HG03039 (cell line): ENCODE measurements at regions not wholly inside any gene's neighbourhood (a gene's known extent, or its start where the extent isn't known, plus 50 kb on each side); places are given as distances from the start of the nearest gene placed in this dataset.

Source experiments
- ATAC-seq: cut with Tn5 transposase; IDR thresholded peaks from one replicate; pipeline ENCODE4 v1.9.1; 2021; ENCODE audit warnings: mild to moderate bottlenecking, moderate library complexity; ENCODE audit not compliant: unreplicated experiment

DNA sequence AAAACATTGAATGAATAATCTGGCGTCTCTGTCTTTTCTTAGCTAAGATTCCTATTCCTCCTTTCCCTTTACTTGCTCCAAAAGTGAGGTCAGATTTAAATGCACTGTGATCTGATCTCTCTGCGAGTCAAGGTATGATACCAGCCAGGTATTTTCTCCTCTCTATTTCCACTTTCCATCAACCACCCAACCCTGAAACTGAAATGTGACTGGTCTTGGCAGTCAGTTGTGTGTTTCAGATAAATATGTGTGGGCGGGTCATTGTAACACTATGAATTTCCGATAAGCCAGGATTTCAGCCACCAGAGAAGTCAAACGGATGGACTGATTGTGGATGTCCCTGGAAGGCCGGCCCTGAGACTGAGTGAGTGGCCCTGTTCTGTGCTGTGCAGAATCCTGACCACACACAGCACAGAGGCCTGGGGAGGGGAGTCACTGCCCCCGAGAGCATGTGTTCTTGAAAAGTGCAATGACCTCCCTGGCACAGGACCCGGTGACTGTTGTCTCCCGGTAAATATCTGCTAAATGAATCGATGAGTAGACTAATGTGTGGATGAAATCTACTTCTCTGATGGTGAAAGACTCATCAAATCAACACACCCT lies 612.5 kb upstream of the TMEM132C start:
- no peak for ATAC-seq

DNA sequence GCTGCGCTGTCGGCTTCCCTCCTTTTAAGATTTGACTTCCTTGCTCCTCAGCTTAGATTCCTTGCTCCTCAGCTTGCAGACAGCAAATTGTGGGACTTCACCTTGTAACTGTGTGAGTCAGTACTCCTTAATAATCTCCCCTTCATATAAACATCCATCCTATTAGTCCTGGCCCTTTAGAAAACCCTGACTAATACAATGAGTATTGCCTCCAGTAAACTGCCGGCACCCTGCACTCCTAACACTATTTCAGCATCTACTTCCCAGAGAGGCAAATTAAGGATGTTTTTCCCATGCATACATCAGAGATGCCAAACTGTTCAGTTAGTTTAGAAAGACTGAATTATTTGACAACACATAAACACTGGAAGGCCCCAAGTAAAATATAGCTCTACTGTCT lies 611.3 kb upstream of the TMEM132C start:
- ATAC-seq: no peak

DNA sequence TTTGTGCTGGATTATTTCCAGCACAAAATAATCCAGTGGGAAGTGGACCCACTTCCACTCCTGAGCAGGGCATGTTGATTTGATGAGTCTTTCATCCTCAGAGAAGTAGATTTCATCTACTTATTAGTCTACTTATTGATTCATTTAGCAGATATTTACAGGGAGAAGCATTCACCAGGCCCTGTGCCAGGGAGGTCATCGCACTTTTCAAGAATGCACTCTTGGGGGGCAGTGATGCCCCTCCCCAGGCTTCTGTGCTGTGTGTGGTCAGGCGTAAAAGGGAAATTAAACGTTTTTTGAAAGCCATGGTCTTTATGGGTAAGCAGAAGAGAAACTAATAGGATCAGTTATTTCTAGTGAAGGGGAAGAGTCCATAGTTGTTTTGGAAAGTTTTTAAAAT lies 610.7 kb upstream of the TMEM132C start:
- no peak for ATAC-seq

DNA sequence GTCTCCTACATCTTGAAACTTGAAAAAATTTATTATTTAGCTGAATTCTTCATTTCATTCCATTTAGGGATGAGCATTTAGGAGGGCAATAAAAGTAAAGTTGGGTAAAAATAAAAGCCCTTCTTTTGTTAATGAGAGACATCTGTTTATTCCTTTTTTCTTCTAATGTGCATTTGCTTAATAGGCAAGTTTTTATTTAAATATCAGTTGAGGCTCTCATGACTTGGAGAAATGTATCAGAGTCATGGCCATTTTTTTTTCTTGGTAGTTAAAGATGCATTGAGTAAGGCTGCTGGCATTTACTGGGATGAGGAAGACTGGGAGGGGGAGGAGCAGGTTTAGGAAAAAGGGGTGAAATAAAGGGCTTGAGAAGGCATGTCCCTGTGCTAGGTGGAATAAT lies 609.9 kb upstream of the TMEM132C start:
- ATAC-seq: no peak

DNA sequence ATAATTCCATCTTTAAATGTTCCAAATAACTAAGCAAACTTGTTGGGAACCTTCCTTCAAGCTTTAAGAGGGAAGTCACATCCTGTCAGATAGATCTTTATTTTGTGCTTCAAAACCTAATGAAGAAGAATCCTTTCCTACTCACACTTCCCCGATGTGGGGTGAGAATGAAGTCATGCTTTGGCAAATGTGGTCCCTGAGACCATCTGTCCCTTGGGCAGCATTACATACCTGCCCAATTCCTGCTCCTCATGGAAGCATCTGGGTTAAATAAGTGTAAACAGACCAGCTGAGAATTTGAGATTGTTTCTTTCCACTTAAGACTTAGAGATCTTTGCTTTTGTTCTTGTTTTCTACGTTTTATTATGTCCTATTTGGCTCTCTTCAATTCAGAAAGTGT lies 606.0 kb upstream of the TMEM132C start:
- no peak for ATAC-seq

DNA sequence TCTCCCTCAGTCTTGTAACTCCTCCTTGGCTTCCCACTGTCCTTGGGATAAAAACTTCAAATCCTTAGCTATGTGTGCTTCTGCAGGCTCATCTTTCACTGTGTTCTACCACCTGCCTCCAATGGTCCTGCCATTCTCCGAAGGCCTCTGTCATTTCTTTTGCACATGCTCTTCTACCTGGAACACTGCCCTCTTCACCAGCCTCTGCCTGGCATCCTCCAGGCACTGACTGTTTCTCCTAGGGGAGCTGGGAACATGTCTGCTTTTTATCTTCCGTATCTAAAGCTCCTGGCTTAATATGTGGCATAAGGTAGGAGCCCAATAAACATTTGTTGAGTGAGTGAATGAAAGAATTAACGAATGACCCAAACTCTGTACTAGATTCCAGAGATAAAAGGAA lies 603.3 kb upstream of the TMEM132C start:
- no peak for ATAC-seq

DNA sequence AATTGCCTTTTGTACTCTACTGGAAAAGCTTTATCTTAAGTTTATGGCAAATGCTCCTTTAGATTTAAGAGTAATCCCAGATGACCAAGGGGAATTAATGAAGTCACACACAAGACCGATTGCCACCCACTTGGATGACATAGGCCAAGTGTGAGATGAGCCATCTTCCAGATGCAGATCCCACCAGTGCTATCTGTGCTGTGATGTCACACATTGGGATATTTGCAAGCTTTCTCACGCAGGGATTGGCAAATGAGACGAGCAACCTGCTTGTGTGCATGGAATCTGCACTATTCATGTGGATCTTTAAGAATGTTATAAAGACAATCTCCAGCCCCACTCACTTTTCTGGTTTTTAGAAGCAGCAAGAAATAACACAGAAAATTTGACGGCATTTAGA lies 602.1 kb upstream of the TMEM132C start:
- no peak for ATAC-seq

DNA sequence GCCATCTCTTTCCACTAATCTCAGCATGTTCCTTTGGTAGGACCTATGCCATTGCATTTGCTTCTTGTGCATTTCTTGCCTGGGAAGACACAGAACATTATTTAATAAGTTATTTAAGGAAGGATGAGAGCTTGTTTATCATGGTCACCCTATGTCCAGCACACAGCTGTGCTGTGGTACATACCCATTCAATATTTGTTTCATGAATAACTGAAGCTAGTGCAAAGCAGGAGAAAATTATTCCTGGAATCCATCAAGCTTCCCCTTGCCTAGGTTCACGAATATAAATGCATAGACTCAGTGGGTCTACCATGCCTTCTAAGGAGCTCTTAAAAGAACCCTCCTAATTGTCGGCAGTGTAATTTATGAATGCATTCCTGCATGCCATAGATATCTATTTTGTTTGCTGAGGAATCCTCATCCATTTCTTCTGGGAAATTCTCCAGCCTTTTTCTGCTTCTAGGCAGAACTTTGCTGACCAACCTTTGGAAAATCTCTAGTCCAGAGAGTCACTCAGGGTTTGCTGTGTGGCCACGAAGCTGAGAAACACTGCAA lies 599.8 kb upstream of the TMEM132C start:
- no peak for ATAC-seq

DNA sequence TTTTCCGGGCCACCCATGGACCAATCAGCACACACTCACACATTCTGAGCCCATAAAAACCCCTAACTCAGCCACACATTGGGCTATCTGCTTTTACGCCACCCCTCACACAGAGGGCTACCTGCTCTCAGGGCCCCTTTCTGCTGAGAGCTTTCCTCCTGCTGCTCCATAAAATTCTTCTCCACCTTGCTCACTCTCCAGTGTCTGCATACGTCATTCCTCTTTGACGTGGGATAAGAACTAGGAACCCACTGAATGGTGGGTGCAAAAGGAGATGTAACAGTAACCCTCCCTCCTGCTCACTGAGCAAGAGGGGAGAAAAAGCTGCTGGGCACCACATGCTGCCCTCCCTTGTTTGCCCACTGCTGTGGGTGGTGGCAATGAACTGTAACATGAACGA lies 596.7 kb upstream of the TMEM132C start:
- no peak for ATAC-seq

DNA sequence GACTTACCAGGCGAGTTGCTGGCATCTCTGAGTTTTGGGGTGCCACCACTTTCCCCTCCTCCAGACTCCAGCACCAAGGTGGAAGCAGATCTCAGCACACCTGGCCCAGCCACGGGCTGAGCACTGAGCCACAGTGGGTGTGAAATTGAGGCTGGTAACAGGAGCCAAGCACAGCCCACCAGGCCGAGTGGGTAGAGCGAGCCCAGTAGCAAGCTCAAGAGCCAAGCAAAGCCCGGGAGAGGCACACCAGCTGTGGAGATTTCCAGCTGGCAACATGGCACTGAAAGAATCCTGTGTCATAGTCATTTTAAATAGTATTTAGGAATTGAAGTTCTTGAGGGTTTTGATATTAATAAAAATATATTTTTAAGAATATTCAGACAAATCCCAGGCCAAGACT lies 596.2 kb upstream of the TMEM132C start:
- ATAC-seq: no peak

DNA sequence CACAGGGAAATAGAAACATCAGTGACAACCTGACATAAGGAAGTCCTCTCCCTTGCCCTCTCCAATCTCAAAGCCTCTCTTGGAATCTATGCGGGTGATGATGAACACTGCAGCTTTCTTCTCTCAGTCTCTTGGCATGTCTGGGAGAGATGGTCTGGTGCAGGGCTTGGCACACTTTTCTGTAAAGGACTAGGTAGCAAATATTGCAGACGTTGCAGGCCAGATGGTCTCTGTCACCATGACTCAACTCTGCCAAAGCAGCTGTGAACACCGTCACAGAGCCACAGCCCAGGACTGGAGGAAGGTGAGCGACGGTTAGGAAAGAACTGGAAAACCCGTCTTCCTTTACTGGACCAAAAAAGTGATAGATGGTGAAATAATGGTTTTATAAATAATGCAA lies 591.0 kb upstream of the TMEM132C start:
- ATAC-seq: no peak

DNA sequence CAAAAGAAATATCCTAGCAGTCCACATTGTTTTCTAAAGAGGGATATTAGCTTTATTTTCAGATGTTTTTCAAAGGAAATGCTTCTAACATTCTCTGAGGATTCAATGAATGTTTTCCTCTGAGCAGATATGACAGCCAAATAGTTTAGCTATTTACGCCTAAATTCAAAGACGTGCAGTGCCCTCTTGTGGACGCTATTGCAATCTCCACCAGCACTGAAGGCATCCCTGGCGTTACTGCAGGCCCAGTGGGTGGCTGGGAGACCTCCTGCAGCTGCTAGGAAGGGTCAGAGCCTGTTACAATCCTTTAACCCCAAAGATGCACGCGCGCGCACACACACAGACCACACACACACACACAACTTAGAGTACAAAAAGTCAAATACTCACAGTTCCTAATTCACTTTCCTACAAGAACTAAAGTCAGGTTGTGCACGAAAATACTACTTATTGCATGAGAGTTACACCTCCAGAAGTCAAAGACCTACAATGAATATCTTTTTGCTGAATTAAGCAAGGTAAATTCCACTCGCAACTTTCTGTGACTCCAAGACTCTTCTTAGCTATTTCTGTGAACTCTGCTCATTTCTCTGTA lies 589.3 kb upstream of the TMEM132C start:
- no peak for ATAC-seq

DNA sequence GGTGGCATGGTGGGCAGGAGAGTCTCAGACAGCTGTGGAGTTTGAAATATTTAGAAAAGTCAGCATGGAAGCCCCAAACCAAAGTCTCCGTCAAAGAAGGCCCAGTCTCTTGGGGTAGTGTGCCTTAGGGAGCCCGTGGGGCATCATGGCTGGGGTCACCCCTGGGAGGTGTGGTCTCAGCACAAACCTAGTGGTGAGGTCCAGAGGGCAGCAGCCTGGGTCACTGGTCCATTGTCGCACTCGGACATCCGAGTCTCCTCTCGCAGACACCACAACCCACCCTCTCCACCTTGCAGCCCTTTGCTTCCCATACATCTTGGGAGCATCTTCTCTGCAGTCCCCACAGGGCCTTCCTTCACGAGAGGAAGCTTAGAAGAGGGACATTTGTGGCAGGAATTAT lies 588.0 kb upstream of the TMEM132C start:
- ATAC-seq: no peak

DNA sequence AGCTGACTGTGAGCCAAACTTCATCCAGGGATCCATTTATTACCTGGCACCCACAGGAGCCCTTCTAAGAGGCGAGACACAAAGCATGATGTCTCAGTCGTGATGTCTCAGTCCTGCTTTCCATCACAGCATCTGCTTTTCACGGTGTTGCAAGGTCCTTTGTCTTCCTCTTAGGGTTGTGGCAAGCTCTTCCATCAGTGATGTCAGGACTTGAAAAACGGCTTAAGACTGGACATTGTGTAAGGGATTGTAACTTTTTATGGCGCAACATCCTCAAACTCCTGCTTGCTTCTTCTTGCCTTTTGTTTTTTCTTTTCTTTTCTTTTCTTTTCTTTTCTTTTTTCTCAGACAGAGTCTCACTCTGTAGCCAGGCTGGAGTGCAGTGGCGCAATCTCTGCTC lies 586.5 kb upstream of the TMEM132C start:
- ATAC-seq: no peak

DNA sequence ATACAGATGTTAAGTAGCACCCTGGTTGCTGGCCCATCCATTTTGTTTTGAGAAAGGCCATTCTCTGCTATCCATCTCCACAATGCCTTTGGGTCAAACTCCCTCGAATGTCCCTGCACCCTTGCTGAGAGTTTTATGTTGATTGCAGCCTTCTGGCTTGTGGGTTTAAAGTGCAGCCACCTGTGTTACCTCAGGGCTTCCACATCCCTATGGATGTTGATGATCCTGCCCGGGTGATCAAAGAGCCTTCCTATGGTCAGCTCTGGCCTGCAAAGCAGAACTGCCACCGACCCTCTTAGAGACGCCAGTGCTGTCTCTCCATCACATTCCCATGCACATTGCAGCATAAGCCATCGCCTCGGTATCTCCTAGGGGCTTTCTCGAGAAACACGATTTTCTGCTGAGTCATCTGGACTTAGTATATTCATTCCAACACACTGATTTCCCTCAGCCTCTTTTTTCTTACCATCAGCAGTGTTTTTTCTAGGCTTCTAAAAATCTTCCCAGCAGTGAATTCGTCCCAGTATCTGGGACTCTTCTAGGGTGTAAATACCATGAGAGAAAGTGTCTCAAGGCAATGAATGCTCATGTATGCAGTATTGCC lies 585.7 kb upstream of the TMEM132C start:
- no peak for ATAC-seq

DNA sequence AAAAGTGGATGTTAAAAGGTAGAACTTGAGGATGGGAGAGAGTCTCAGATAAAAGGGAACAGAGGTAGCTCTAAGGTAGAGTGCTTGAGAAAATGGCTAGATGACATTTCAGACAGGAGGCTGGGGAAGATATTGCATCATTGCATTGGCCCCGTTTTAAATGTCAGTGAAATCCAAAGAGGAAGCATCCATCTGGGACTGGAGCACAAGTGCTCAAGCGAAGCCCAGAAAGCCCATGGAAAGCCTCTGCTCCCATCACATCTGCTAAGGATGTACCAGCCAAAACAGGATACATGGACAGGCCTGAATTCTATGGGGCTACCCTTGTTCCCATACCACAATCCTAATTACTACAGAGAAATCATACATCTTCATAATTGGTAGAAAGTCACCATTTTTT lies 581.5 kb upstream of the TMEM132C start:
- ATAC-seq: no peak

DNA sequence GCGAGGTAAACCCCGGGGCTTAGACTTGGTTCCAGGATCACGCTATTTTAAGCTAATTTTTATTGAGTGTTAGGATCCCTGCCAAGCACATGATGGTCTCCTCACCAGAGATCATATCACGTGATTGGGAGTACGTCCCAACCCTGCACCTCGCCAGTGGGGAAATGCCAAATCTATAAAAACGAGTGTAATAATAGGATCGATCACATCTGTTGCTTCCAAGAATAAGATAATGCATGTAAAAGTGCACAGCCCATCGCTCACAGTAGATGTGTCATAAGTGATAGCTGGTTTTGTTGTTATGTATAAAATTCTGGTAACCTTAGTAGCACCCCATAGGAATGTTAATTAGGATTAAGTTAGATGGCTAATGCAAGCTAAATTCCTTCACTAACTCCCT lies 581.0 kb upstream of the TMEM132C start:
- no peak for ATAC-seq

DNA sequence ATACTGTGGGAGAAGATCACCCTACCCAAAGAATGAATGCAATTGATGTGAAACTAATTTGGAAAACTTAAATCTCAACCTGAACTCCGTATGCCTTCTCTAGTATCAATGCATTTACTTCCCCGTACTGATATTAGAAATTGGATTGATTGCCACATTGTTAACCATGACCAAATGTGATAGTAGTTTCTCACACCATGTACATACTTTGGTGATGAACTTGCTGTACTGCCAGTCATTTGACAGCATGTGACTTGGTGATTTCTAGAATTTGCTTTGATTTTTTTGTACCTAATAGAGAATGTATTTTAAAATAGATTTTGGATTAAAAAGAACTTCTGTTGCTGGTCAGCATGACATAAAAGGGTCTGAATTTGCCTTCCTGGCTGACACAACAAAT lies 579.8 kb upstream of the TMEM132C start:
- ATAC-seq: no peak

DNA sequence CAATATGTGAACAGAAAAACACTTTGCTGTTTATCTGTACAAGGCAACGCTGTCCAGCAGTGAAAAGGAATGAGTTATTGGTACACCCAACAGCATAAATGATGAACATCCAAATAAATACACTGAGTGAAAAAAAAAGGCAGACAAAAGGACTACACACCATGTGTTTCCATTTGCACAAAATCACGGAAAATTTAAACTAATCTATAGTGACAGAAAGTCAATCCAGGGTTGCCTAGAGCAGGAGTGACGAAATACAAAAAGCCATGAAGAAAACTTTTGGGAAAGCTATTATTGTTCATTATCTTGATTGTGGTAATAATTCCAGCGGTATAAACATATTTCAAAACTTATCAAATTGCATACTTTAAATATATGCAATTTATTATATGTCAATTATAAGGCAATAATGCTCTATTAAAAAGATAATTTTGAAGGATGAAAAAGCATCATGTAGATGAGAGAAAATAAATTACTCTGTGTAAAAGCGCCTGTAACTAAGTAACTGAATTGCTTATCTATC lies 578.0 kb upstream of the TMEM132C start:
- ATAC-seq: no peak

DNA sequence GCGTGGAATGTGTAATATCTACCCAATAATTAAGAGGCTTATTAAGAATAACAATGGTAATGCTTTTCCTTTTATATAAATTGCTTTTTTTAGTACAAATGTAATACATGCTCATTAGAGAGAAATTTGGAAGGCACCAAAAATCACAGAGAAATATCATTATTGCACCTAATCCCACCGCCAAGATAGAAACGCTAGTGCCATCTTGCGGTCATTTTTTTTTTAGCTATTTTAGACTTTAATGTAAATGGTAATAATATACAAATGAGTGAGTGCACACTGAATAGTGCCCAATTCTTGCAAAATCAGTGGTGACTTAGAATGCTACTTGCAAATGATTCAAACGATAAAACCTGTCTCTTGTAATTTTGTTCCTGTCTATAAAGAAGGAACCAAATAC lies 576.8 kb upstream of the TMEM132C start:
- ATAC-seq: no peak

DNA sequence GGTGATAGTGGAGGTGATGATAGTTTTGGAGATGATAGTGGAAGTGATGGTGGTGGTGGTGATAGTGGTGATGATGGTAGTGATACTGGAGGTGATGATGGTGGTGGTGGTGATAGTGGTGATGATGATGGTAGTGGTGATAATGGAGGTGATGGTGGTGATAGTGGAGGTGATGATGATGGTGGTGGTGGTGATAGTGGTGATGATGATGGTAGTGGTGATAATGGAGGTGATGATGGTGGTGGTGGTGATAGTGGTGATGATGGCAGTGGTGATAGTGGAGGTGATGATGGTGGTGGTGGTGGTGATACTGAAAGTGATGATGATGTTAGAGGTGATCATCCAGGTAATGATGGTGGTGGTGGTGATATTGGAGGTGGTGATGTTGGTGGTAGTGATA lies 570.0 kb upstream of the TMEM132C start:
- ATAC-seq: no peak

DNA sequence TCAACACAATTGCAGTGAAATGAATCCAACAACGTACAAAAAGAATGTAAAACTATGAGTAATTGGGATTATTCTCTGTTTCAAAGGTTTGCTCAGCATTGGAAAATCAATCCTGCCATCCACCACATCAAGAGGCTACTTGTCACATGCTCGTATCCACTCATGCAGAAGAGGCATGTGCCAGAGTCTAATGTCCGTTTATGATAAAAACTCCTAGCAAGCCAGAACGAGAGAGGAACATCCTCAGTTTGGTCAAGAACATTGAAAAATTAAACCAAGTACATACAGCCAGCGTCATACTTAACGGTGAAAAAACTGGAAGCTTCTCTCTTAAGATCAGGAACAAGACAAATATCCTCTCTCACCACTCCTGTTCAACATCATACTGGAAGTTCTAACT lies 563.9 kb upstream of the TMEM132C start:
- no peak for ATAC-seq
